AG04449 (cell line): ENCODE measurements at regions not wholly inside any gene's neighbourhood (a gene's known extent, or its start where the extent isn't known, plus 50 kb on each side); places are given as distances from the start of the nearest gene placed in this dataset.
A peak's percentile ranks its signal among the peaks of the same experiment; 100 is the strongest.
"Not testable (repeated sequence)": the region's sequence is repeated elsewhere in the genome, so short reads cannot be mapped to it uniquely, and the experiment has no call there.

Experiments used
- CTCF ChIA-PET: fragments of 350-600 bp; formaldehyde crosslinking; extraction: SDS; loops from one replicate; lab custom pipeline; 2021; ENCODE audit warnings: antibody characterized with exemption; lab: Yijun Ruan, JAX
- POLR2A ChIA-PET: fragments of 400-600, 350-600 bp; formaldehyde crosslinking; extraction: SDS; loops from one replicate; lab custom pipeline; 2020; ENCODE audit warnings: antibody characterized with exemption, inconsistent platforms; lab: Yijun Ruan, JAX
- DNase-seq: peaks from one replicate; pipeline ENCODE4 v3.0.0-alpha.2; 2010; ENCODE audit warnings: low read depth, low spot score
- H3K4me3 ChIP-seq: 2 replicates; pipeline ENCODE4 v1.5.1; 2011; ENCODE audit warnings: low read depth, mild to moderate bottlenecking, control low read depth, low read length
- CTCF ChIP-seq: IDR thresholded peaks from one replicate; pipeline ENCODE4 v1.5.1; 2011; ENCODE audit warnings: mild to moderate bottlenecking, moderate library complexity, low read length, control low read depth, inconsistent platforms; ENCODE audit not compliant: insufficient read depth; ENCODE audit errors: missing control alignments

DNA sequence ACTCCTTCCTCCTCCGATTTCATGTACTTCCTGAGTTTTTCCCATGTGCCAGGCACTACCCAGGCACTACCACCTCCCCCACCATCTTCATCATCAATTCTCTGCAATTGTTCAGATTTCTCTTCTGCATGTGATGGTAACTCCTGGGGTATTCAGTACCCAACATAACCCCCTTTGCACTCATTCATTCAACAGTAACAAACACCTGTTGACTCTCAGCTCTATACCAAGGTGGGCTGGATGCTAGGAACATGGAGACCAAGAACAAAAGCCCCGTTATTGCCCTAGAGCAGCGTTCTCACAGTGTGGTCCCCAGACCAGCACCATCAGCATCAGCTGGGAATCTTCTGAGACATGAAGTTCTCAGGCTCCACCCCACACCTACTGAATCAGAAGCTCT, 113.0 kb upstream of the CHD2 start:
- no peak overlapping the region for H3K4me3 ChIP-seq
- TF ChIP-seq CTCF: no peak
- CTCF ChIA-PET: interaction anchor here (1.4 to 2.5 kb wide), 2 partner anchors 10 to 22 kb away, joined by 4 to 17 read pairs; no protein-coding TSS in a partner anchor

GRCh38 chr15:92788196-92788595, 111.9 kb upstream of the CHD2 start:
- ChIA-PET CTCF (interaction anchor here (0.7 to 2.5 kb wide), 5 partner anchors 9 to 242 kb away, joined by 3 to 17 read pairs (median 3); no protein-coding TSS in a partner anchor), POLR2A (no interaction called here)
- DNase-seq: no peak

More for the DNA sequence above, 113.0 kb upstream of the CHD2 start:
- no peak for DNase-seq
- POLR2A ChIA-PET: no interaction called here

GRCh38 chr15:92788793-92789192, 111.3 kb upstream of the CHD2 start:
- ChIA-PET CTCF (interaction anchor here (1.0 to 2.5 kb wide), 5 partner anchors 8 to 129 kb away, joined by 3 to 17 read pairs (median 3); no protein-coding TSS in a partner anchor), POLR2A (interaction anchor here (0.7 kb wide), 1 partner anchor 237 kb away, joined by 3 read pairs; no protein-coding TSS in a partner anchor)
- DNase-seq, H3K4me3 ChIP-seq: not testable (repeated sequence)

More at GRCh38 chr15:92788196-92788595, 111.9 kb upstream of the CHD2 start:
- no peak overlapping the region for H3K4me3 ChIP-seq
- no peak for TF ChIP-seq CTCF

DNA sequence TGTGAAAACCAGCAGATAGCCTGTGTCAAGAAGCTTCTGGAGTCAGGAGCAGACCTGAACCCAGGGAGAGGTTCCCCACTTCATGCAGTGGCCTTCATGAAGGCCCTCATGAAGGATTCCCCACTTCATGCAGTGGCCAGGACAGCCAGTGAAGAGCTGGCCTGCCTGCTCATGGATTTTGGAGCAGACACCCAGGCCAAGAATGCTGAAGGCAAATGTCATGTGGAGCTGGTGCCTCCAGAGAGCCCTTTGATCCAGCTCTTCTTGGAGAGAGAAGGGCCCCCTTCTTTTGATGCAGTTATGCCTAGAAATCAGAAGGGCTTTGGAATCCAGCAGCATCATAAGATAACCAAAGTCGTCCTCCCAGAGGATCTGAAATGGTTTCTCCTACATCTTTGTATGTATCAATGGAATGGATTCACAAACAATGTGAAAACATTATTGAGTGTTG, 103.9 kb upstream of the CHD2 start:
- no peak overlapping the region for H3K4me3 ChIP-seq
- ChIA-PET CTCF (interaction anchor here (0.7 to 5.6 kb wide), 27 partner anchors 8 to 237 kb away, joined by 3 to 118 read pairs (median 8); no protein-coding TSS in a partner anchor), POLR2A (no interaction called here)
- DNase-seq: no peak
- no peak for TF ChIP-seq CTCF

DNA sequence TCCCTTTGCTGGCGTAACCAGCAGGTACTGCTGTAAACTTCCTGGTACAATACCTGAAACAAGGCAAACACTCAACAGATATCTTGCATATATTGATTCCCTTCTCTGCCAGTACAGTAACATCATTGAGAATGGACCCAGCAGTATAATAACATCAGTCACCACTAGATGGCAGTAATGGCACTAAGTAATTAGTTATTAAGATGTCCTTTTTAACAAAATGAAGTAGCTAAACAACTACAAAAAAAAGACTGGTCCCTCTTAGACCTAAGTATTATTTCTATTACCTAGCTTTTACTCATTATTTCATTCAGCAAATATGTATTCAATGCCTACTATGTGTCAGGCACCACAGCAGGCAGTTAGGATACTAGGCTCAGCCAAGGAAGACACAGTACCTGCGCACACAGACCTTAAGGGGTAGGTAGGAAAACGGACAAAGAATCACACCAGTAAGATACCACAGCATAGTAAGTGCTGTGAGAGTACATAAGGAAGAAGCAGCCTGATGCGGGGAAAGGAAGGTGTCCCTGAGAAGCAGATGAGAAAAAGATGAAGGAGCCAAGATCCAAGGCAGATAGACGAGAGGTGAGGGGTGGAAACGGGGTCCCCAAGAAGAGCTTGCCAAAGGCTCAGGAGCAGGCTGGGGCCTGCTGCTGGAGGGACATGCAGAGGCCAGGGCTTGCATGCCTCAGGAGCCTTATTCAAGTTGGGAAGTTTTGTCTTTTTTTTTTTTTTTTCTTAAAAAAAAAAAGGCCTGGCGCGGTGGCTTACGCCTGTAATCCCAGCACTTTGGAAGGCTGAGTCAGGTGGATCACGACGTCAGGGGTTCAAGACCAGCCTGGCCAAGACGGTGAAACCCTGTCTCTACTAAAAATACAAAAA, 102.7 kb upstream of the CHD2 start:
- ChIA-PET POLR2A (interaction anchor here (1.0 to 1.3 kb wide), 2 partner anchors 85 to 111 kb away, joined by 8 read pairs; no protein-coding TSS in a partner anchor), CTCF (interaction anchor here (0.6 to 5.6 kb wide), 59 partner anchors 8 to 1455 kb away, joined by 3 to 118 read pairs (median 5); partner anchors contain the start of gene CHD2)
- peak; percentile 38 for DNase-seq
- no peak overlapping the region for H3K4me3 ChIP-seq
- TF ChIP-seq CTCF: peak; percentile 44

DNA sequence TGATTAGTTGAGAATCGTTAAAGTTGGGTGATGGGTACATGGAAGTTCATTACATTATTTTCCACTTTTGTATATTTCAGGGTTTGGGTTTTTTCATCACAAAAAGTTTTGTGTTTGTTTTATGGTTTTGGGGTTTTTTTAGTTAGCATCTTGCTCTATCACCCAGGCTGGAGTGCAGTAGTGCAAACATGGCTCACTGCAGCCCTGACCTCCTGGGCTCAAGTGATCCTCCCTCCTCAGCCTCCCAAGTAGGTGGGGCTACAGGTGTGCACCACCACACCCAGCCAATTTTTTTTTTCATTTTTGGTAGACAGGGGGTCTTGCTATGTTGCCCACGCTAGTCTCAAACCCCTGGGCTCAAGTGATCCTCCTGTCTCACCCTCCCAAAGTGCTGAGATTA, 100.1 kb upstream of the CHD2 start:
- ChIA-PET POLR2A (interaction anchor here (0.6 kb wide), 1 partner anchor 82 kb away, joined by 3 read pairs; no protein-coding TSS in a partner anchor), CTCF (interaction anchor here (1.3 to 5.3 kb wide), 2 partner anchors 9 to 19 kb away, joined by 3 to 24 read pairs; no protein-coding TSS in a partner anchor)
- TF ChIP-seq CTCF: no peak
- H3K4me3 ChIP-seq: no peak overlapping the region
- DNase-seq: no peak

- POLR2A ChIA-PET: interaction anchor here (0.6 to 2.6 kb wide), 4 partner anchors 32 to 117 kb away, joined by 3 to 14 read pairs (median 6); no protein-coding TSS in a partner anchor
- H3K4me3 ChIP-seq, DNase-seq: not testable (repeated sequence)
- CTCF ChIA-PET: interaction anchor here (1.1 to 2.0 kb wide), 3 partner anchors 12 to 130 kb away, joined by 3 to 17 read pairs (median 4); no protein-coding TSS in a partner anchor
Observed at GRCh38 chr15:92800416-92801055, 99.6 kb upstream of the CHD2 start.

GRCh38 chr15:92801056-92801773, 98.9 kb upstream of the CHD2 start:
- peak; percentile 71 for DNase-seq
- H3K4me3 ChIP-seq: peak overlapping the region; percentile 23; the same call in 1 of the 2 replicates
- POLR2A ChIA-PET: interaction anchor here (0.9 to 2.6 kb wide), 9 partner anchors 31 to 129 kb away, joined by 3 to 23 read pairs (median 6); partner anchors contain the start of gene CHD2
- CTCF ChIA-PET: interaction anchor here (0.9 to 2.0 kb wide), 8 partner anchors 12 to 219 kb away, joined by 3 to 17 read pairs (median 3); no protein-coding TSS in a partner anchor
